GM12878 (cell line): ENCODE measurements at regions not wholly inside any gene's neighbourhood (a gene's known extent, or its start where the extent isn't known, plus 50 kb on each side); places are given as distances from the start of the nearest gene placed in this dataset.

Source experiments
- CBX5 ChIP-seq: sonication (generic); IDR thresholded peaks from 2 replicates; pipeline ENCODE4 v1.6.1; 2016; ENCODE audit warnings: low read depth, moderate library complexity, mild to moderate bottlenecking, inconsistent platforms
- CEBPB ChIP-seq, 2 experiments: fragments of 150-350 bp in 1 of 2; IDR thresholded peaks; 2 replicates each; pipeline ENCODE4 v1.6.1; 2012 to 2014; ENCODE audit warnings: low read depth in 2 of 2, low read length in 2 of 2, borderline replicate concordance in 1 of 2, inconsistent platforms in 1 of 2
- IKZF1 ChIP-seq: fragments of 450-650 bp; conservative IDR thresholded peaks from 2 replicates; pipeline ENCODE4 v1.6.1; 2017; ENCODE audit warnings: antibody characterized with exemption, mild to moderate bottlenecking
- NFXL1 ChIP-seq: fragments of 450-650 bp; IDR thresholded peaks from 2 replicates; pipeline ENCODE4 v1.6.1; 2017; ENCODE audit warnings: antibody characterized with exemption, mild to moderate bottlenecking, borderline replicate concordance
- POLR2A ChIP-seq: IDR thresholded peaks from 2 replicates; pipeline ENCODE4 v1.6.1; 2011; ENCODE audit warnings: low read depth, mild to moderate bottlenecking, low read length
- SMC3 ChIP-seq: IDR thresholded peaks from 2 replicates; pipeline ENCODE4 v1.6.1; 2011; ENCODE audit warnings: low read length, improper control_type of control experiment, borderline replicate concordance
- ZNF24 ChIP-seq: fragments of 450-650 bp; IDR thresholded peaks from 2 replicates; pipeline ENCODE4 v1.6.1; 2017; ENCODE audit warnings: antibody characterized with exemption, mild to moderate bottlenecking
- ZSCAN29 ChIP-seq: fragments of 450-650 bp; IDR thresholded peaks from 2 replicates; pipeline ENCODE4 v1.6.1; 2017; ENCODE audit warnings: mild to moderate bottlenecking, moderate library complexity
- TF ChIP-seq, protein P1 (sequence below): fragments of 450-650 bp; IDR thresholded peaks from 2 replicates; pipeline ENCODE4 v1.6.1; 2017; ENCODE audit warnings: mild to moderate bottlenecking, moderate library complexity
- TF ChIP-seq, protein P2 (sequence below): fragments of 450-650 bp; IDR thresholded peaks from 2 replicates; pipeline ENCODE4 v1.6.1; 2017; ENCODE audit warnings: antibody characterized with exemption, mild to moderate bottlenecking, moderate library complexity
- TF ChIP-seq, protein P3 (sequence below), 3 experiments: IDR thresholded peaks in 2 of 3; conservative IDR thresholded peaks in 1 of 3; 2 replicates each; pipeline ENCODE4 v1.5.1; 2011; ENCODE audit warnings: low read depth in 3 of 3, low read length in 3 of 3, mild to moderate bottlenecking in 3 of 3, control low read depth in 2 of 3, moderate library complexity in 2 of 3, inconsistent platforms in 1 of 3, mixed read lengths in 1 of 3; ENCODE audit not compliant: control insufficient read depth in 2 of 3, insufficient read depth in 1 of 3; ENCODE audit errors: extremely low read depth in 1 of 3
- TF ChIP-seq, protein P4 (sequence below): IDR thresholded peaks from 2 replicates; pipeline ENCODE4 v1.6.1; 2012; ENCODE audit warnings: low read length, inconsistent platforms
- TF ChIP-seq, protein P5 (sequence below): IDR thresholded peaks from 2 replicates; pipeline ENCODE4 v1.6.1; 2012; ENCODE audit warnings: low read depth, low read length, improper control_type of control experiment
- TF ChIP-seq, protein P6 (sequence below): fragments of 450-650 bp; IDR thresholded peaks from 2 replicates; pipeline ENCODE4 v1.6.1; 2018; ENCODE audit warnings: borderline replicate concordance, mild to moderate bottlenecking; ENCODE audit not compliant: partially characterized antibody

DNA sequence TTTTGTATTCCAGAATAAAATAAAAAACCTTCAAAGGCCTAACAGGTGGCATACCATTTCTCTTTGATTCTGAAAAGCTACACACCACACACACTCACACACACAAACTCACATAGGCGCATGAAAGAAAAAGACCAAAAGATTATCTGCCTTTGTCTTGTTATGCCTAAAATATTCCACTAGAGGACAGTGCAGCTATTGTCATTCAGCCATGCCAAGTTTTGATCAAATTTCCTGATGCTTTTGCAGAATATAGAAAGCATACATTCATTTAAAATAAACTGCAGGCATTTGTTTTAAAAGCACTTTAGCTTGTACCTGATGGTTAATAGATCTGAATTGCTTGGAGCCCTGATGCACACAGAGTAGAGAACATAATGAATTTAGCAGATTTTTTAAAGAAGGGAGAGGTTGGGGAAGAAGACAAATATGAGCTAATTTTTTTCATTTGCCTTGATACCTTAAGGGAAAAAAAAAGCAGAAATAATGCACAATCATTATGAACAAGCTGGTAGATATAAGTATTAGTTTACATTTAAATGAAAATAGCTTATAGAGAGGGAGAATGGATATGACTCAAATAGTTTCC lies 1766.9 kb upstream of the SEL1L start (continued):
- TF ChIP-seq, protein P1, sequence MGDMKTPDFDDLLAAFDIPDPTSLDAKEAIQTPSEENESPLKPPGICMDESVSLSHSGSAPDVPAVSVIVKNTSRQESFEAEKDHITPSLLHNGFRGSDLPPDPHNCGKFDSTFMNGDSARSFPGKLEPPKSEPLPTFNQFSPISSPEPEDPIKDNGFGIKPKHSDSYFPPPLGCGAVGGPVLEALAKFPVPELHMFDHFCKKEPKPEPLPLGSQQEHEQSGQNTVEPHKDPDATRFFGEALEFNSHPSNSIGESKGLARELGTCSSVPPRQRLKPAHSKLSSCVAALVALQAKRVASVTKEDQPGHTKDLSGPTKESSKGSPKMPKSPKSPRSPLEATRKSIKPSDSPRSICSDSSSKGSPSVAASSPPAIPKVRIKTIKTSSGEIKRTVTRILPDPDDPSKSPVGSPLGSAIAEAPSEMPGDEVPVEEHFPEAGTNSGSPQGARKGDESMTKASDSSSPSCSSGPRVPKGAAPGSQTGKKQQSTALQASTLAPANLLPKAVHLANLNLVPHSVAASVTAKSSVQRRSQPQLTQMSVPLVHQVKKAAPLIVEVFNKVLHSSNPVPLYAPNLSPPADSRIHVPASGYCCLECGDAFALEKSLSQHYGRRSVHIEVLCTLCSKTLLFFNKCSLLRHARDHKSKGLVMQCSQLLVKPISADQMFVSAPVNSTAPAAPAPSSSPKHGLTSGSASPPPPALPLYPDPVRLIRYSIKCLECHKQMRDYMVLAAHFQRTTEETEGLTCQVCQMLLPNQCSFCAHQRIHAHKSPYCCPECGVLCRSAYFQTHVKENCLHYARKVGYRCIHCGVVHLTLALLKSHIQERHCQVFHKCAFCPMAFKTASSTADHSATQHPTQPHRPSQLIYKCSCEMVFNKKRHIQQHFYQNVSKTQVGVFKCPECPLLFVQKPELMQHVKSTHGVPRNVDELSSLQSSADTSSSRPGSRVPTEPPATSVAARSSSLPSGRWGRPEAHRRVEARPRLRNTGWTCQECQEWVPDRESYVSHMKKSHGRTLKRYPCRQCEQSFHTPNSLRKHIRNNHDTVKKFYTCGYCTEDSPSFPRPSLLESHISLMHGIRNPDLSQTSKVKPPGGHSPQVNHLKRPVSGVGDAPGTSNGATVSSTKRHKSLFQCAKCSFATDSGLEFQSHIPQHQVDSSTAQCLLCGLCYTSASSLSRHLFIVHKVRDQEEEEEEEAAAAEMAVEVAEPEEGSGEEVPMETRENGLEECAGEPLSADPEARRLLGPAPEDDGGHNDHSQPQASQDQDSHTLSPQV, result 0 out of 2 replicates have a peak, but pooled peaks have one; percentile 35
- TF ChIP-seq ZSCAN29 (no peak), CBX5 (no peak), ZNF24 (0 out of 2 replicates have a peak, but pooled peaks have one; percentile 31), IKZF1 (no peak), SMC3 (peak; percentile 62; the same call in 1 of the 2 replicates), NFXL1 (no peak), CEBPB (IDR thresholded peaks at IDR 0.05; ENCODE audit: borderline replicate concordance in 1 of 2, low read depth in 2 of 2, low read length in 2 of 2) (no peak), POLR2A (no peak)
- TF ChIP-seq, protein P2, sequence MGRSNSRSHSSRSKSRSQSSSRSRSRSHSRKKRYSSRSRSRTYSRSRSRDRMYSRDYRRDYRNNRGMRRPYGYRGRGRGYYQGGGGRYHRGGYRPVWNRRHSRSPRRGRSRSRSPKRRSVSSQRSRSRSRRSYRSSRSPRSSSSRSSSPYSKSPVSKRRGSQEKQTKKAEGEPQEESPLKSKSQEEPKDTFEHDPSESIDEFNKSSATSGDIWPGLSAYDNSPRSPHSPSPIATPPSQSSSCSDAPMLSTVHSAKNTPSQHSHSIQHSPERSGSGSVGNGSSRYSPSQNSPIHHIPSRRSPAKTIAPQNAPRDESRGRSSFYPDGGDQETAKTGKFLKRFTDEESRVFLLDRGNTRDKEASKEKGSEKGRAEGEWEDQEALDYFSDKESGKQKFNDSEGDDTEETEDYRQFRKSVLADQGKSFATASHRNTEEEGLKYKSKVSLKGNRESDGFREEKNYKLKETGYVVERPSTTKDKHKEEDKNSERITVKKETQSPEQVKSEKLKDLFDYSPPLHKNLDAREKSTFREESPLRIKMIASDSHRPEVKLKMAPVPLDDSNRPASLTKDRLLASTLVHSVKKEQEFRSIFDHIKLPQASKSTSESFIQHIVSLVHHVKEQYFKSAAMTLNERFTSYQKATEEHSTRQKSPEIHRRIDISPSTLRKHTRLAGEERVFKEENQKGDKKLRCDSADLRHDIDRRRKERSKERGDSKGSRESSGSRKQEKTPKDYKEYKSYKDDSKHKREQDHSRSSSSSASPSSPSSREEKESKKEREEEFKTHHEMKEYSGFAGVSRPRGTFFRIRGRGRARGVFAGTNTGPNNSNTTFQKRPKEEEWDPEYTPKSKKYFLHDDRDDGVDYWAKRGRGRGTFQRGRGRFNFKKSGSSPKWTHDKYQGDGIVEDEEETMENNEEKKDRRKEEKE, result no peak
- TF ChIP-seq, protein P3, sequence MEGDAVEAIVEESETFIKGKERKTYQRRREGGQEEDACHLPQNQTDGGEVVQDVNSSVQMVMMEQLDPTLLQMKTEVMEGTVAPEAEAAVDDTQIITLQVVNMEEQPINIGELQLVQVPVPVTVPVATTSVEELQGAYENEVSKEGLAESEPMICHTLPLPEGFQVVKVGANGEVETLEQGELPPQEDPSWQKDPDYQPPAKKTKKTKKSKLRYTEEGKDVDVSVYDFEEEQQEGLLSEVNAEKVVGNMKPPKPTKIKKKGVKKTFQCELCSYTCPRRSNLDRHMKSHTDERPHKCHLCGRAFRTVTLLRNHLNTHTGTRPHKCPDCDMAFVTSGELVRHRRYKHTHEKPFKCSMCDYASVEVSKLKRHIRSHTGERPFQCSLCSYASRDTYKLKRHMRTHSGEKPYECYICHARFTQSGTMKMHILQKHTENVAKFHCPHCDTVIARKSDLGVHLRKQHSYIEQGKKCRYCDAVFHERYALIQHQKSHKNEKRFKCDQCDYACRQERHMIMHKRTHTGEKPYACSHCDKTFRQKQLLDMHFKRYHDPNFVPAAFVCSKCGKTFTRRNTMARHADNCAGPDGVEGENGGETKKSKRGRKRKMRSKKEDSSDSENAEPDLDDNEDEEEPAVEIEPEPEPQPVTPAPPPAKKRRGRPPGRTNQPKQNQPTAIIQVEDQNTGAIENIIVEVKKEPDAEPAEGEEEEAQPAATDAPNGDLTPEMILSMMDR (IDR thresholded peaks at IDR 0.05 in 2 of 3, conservative IDR thresholded peaks at IDR 0.05 in 1 of 3; ENCODE audit: control insufficient read depth in 2 of 3, extremely low read depth in 1 of 3, insufficient read depth in 1 of 3, low read depth in 3 of 3, low read length in 3 of 3), result peak; percentile 64 to 81 (median 80)
- TF ChIP-seq, protein P4, sequence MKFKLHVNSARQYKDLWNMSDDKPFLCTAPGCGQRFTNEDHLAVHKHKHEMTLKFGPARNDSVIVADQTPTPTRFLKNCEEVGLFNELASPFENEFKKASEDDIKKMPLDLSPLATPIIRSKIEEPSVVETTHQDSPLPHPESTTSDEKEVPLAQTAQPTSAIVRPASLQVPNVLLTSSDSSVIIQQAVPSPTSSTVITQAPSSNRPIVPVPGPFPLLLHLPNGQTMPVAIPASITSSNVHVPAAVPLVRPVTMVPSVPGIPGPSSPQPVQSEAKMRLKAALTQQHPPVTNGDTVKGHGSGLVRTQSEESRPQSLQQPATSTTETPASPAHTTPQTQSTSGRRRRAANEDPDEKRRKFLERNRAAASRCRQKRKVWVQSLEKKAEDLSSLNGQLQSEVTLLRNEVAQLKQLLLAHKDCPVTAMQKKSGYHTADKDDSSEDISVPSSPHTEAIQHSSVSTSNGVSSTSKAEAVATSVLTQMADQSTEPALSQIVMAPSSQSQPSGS, result no peak
- TF ChIP-seq, protein P5, sequence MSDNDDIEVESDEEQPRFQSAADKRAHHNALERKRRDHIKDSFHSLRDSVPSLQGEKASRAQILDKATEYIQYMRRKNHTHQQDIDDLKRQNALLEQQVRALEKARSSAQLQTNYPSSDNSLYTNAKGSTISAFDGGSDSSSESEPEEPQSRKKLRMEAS, result no peak
- TF ChIP-seq, protein P6, sequence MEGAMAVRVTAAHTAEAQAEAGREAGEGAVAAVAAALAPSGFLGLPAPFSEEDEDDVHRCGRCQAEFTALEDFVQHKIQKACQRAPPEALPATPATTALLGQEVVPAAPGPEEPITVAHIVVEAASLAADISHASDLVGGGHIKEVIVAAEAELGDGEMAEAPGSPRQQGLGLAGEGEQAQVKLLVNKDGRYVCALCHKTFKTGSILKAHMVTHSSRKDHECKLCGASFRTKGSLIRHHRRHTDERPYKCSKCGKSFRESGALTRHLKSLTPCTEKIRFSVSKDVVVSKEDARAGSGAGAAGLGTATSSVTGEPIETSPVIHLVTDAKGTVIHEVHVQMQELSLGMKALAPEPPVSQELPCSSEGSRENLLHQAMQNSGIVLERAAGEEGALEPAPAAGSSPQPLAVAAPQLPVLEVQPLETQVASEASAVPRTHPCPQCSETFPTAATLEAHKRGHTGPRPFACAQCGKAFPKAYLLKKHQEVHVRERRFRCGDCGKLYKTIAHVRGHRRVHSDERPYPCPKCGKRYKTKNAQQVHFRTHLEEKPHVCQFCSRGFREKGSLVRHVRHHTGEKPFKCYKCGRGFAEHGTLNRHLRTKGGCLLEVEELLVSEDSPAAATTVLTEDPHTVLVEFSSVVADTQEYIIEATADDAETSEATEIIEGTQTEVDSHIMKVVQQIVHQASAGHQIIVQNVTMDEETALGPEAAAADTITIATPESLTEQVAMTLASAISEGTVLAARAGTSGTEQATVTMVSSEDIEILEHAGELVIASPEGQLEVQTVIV, result no peak
